ENCODE measurements at regions not wholly inside any gene's neighbourhood (a gene's known extent, or its start where the extent isn't known, plus 50 kb on each side); places are given as distances from the start of the nearest gene placed in this dataset.

DNA sequence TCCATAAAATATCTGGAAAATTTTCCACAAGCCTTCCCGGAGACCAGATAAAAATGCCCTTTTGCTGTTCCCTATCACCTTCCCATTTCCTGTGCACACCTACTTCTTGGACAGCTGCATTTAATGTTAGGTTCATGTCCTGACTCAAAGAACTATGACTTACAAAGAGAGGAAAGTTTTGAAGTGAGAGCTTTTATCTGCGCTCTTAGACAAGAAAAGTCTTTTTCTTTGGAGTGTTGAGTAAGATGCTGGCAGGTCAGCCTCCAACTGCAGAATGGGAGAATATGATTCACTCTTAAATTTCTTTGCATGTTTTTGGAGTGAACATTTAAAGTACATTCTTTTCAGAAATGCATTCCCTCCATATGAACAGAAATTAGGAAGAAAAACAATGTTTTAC, 147.3 kb upstream of the DPH6 start:
- Histone ChIP-seq H3K9me1 (ENCODE audit: control insufficient read depth, insufficient read depth, low read length) (no peaks in the 10 kb centered on the region), H3K9me3 (replicated peaks; ENCODE audit: control insufficient read depth, insufficient read depth, low read depth, low read length) (no peaks in the 10 kb centered on the region), H3K9ac (ENCODE audit: insufficient read depth in 1 of 2, low read depth in 2 of 2, low read length in 2 of 2) (no peak overlapping the region), H3K4me2 (ENCODE audit: insufficient read depth, low read length) (no peak overlapping the region), H3K4me3 (no peak overlapping the region), H3K27me3 (ENCODE audit: control insufficient read depth in 2 of 2, insufficient read depth in 2 of 2, low read length in 2 of 2) (no peaks in the 10 kb centered on the region), H2AFZ (ENCODE audit: low read depth, low read length) (no peak overlapping the region), H3K36me3 (ENCODE audit: control insufficient read depth, insufficient read depth, low read length) (no peaks in the 10 kb centered on the region), H4K20me1 (replicated peaks; ENCODE audit: control insufficient read depth, insufficient read depth, low read length) (no peaks in the 10 kb centered on the region), H3K27ac (ENCODE audit: extremely low read depth, low read depth, low read length) (no peak overlapping the region), H3K4me1 (replicated peaks in 1 of 2; ENCODE audit: control insufficient read depth in 2 of 2, insufficient read depth in 2 of 2, low read length in 2 of 2) (peaks cover 0 to 15% of the 10 kb centered on the region in 2 experiments; a peak in 3 of 5 replicates), H3K79me2 (ENCODE audit: control insufficient read depth, insufficient read depth, low read length) (no peaks in the 10 kb centered on the region)
- FAIRE-seq (no peak), DNase-seq (ENCODE audit: extremely low read depth in 1 of 4, low spot score in 3 of 4) (no peak), ATAC-seq (no peak)
- intact Hi-C loops (cut with micrococcal nuclease) (no loop called here), in situ Hi-C loops (cut with MboI) (no loop called here)
- POLR2A ChIA-PET = no interaction called here
- TF ChIP-seq ZFPM2 (CRISPR knock-in tag; IDR thresholded peaks at IDR 0.05) (no peak), CBFA2T2 (conservative IDR thresholded peaks at IDR 0.05) (no peak), ZNF263 (CRISPR knock-in tag; IDR thresholded peaks at IDR 0.05; ENCODE audit: borderline replicate concordance) (no peak), SAFB2 (IDR thresholded peaks at IDR 0.05; ENCODE audit: borderline replicate concordance, low read depth, low read length, severe bottlenecking) (no peak), NR2C1 (IDR thresholded peaks at IDR 0.05) (no peak), NR2C1 (tag; IDR thresholded peaks at IDR 0.05) (no peak), ZFP91 (CRISPR knock-in tag; IDR thresholded peaks at IDR 0.05) (no peak), NR2F6 (CRISPR knock-in tag; IDR thresholded peaks at IDR 0.05) (no peak)
- CTCF ChIA-PET (ENCODE audit: low intra/inter-chr PET ratio) = no interaction called here
- no TSS peak for BruUV-seq (replicated peaks)
- WGBS (ENCODE audit: insufficient coverage, low coverage, missing lambda C conversion rate) = 55% methylated on average over 2 of the region's 2 CpGs
